ENCODE measurements at regions not wholly inside any gene's neighbourhood (a gene's known extent, or its start where the extent isn't known, plus 50 kb on each side); places are given as distances from the start of the nearest gene placed in this dataset.

DNA sequence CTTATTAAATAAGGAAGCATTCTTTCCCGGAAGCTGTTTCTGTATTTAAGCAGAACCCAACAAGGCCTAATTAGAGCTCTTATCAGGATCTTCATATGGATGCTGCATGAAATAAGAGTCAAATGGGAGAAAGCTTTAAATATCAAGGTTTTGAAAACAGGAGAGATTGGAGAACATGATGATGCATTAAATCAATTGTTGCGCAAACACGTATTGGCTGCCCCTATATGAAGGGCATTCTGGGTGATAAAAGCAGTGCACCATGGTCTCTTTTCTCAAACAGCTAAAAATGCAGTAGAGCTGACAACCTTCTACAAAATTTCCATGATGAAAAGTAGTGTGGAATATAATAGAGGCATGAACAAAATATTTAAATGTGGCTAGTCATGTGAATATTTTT is 98.9 kb downstream of the TBXT start:
- no peak overlapping the region for H3K4me3 ChIP-seq
- no peaks in the 10 kb centered on the region for H3K9me3 ChIP-seq
- H3K36me3 ChIP-seq: no peaks in the 10 kb centered on the region
- H3K27me3 ChIP-seq: no peaks in the 10 kb centered on the region
- H3K27ac ChIP-seq: no peak overlapping the region
- intact Hi-C loops (cut with DNase I): no loop called here
- WGBS, 2 donors: 76% methylated on average over 3 of the region's 3 CpGs
- TF ChIP-seq POLR2A (IDR thresholded peaks at IDR 0.05) (no peak), EP300 (IDR thresholded peaks at IDR 0.05) (no peak), POLR2AphosphoS5 (IDR thresholded peaks at IDR 0.05) (no peak)
- TF ChIP-seq, protein P1, sequence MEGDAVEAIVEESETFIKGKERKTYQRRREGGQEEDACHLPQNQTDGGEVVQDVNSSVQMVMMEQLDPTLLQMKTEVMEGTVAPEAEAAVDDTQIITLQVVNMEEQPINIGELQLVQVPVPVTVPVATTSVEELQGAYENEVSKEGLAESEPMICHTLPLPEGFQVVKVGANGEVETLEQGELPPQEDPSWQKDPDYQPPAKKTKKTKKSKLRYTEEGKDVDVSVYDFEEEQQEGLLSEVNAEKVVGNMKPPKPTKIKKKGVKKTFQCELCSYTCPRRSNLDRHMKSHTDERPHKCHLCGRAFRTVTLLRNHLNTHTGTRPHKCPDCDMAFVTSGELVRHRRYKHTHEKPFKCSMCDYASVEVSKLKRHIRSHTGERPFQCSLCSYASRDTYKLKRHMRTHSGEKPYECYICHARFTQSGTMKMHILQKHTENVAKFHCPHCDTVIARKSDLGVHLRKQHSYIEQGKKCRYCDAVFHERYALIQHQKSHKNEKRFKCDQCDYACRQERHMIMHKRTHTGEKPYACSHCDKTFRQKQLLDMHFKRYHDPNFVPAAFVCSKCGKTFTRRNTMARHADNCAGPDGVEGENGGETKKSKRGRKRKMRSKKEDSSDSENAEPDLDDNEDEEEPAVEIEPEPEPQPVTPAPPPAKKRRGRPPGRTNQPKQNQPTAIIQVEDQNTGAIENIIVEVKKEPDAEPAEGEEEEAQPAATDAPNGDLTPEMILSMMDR (IDR thresholded peaks at IDR 0.05): no peak
- DNase-seq: no peak
- H3K4me1 ChIP-seq: no peaks in the 10 kb centered on the region

DNA sequence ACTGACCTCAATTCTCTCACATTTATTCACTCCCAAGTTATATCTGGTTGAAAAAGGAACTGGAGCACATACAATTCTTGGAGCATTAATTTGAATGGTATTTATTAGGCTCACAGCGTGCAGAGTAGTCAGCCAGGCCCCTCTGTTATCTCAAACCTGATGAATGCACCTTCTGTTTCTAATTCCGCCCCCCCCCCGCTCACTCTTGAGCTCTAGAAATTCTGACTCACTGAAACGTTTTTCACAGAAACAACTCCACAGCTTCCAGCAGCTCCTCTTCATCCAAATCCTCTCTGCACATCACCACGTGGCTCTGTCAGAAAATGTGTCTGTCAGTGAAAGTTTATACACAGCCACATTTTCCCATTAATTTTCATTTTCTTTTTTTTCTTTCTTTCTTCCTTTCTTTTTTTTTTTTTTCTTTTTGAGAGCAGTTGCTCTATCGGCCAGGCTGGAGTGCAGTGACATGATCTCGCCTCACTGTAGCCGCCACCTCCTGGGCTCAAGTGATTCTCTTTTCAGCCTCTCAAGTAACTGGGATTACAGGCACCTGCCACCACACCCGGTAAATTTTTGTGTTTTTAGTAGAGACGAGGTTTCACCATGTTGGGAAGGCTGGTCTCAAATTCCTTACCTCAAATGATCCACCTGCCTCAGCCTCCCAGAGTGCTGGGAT is 109.4 kb downstream of the TBXT start:
- Histone ChIP-seq H3K4me1 (peaks cover 0 to 22% (median 14%) of the 10 kb centered on the region in 4 donors), H3K4me3 (no peak overlapping the region), H3K9me3 (peaks cover 0 to 10% (median 2%) of the 10 kb centered on the region in 4 donors), H3K36me3 (no peaks in the 10 kb centered on the region), H3K27ac (peak overlapping the region in 3 of 4 donors; percentile 12 to 71 (median 32)), H3K27me3 (no peaks in the 10 kb centered on the region)
- DNase-seq: no peak
- intact Hi-C loops (cut with DNase I): no loop called here
- TF ChIP-seq POLR2AphosphoS5 (IDR thresholded peaks at IDR 0.05) (peak in 1 of 4 donors; percentile 33), POLR2A (IDR thresholded peaks at IDR 0.05) (no peak), EP300 (IDR thresholded peaks at IDR 0.05) (no peak)
- TF ChIP-seq, protein P1 (IDR thresholded peaks at IDR 0.05): no peak
- WGBS, 2 donors: 47 to 55% methylated on average over 10 of the region's 10 CpGs

DNA sequence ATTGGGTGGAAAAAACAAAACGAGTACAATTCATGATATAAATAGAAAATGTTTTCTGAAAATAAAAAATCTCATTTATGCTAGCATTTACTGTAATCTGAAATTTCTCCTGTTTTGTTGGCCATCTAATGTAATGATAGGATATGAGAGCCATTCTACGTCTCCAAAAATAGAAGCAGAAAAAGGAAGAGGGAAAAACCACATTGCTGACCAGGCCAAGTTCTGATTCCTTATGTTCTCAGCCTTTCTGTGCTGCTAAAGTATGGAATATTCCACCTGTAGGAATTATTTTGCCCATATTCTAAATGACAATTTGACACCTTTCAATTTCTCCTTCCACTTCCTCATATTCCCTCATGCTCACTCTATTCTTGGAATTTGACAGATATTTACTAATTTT is 110.2 kb downstream of the TBXT start:
- Histone ChIP-seq H3K27me3 (no peaks in the 10 kb centered on the region), H3K9me3 (peaks cover 0 to 10% (median 3%) of the 10 kb centered on the region in 4 donors), H3K27ac (peak overlapping the region in 3 of 4 donors; percentile 12 to 71 (median 32)), H3K4me3 (no peak overlapping the region), H3K36me3 (no peaks in the 10 kb centered on the region), H3K4me1 (peaks cover 0 to 22% (median 14%) of the 10 kb centered on the region in 4 donors)
- no peak for TF ChIP-seq EP300 (IDR thresholded peaks at IDR 0.05)
- no peak for TF ChIP-seq POLR2AphosphoS5 (IDR thresholded peaks at IDR 0.05)
- TF ChIP-seq, protein P1 (IDR thresholded peaks at IDR 0.05): no peak
- TF ChIP-seq POLR2A (IDR thresholded peaks at IDR 0.05): no peak
- intact Hi-C loops (cut with DNase I): no loop called here
- WGBS, 2 donors: 54 to 66% methylated on average over 2 of the region's 2 CpGs
- no peak for DNase-seq

DNA sequence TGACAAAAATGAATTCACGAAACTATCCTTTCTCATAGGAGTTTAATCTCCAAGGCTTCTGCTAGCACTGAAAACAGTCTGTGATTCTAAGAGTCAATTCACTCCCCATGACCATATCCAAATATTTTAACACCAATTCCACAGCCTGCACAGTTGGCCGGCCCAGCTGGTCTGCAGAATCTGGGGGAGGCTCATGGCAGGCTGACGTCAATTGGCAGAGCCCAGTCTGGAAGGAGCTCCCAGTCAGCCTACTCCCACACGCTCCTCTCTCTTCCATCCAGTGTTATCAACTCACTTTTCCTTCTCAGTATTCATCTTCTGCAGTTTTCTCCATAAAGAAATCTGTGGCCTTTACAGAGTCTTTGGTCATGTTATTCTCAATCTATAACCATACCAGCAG is 111.0 kb downstream of the TBXT start:
- peaks cover 0 to 22% (median 14%) of the 10 kb centered on the region in 4 donors for H3K4me1 ChIP-seq
- peak; percentile 81 for DNase-seq
- H3K27ac ChIP-seq: peak overlapping the region in 1 of 4 donors; percentile 71
- 73 to 81% methylated on average over 4 of the region's 4 CpGs for WGBS, 2 donors
- H3K36me3 ChIP-seq: no peaks in the 10 kb centered on the region
- no peaks in the 10 kb centered on the region for H3K27me3 ChIP-seq
- TF ChIP-seq, protein P1 (IDR thresholded peaks at IDR 0.05): no peak
- TF ChIP-seq POLR2AphosphoS5 (IDR thresholded peaks at IDR 0.05) (peak in 2 of 4 donors; percentile 17 to 67), EP300 (IDR thresholded peaks at IDR 0.05) (peak in 1 of 4 donors; percentile 16)
- H3K4me3 ChIP-seq: no peak overlapping the region
- H3K9me3 ChIP-seq: peaks cover 0 to 10% (median 3%) of the 10 kb centered on the region in 4 donors
- intact Hi-C loops (cut with DNase I): no loop called here
